ACHN (cell line): ENCODE measurements at regions not wholly inside any gene's neighbourhood (a gene's known extent, or its start where the extent isn't known, plus 50 kb on each side); places are given as distances from the start of the nearest gene placed in this dataset.
"Not testable (repeated sequence)": the region's sequence is repeated elsewhere in the genome, so short reads cannot be mapped to it uniquely, and the experiment has no call there.

Experiments used
- DNase-seq: peaks from one replicate; pipeline ENCODE4 v3.0.0-alpha.2; 2015
- in situ Hi-C: cut with HindIII; loops from 2 replicates; pipeline ENCODE4 v1.10.0; 2017; ENCODE audit warnings: low sequenced_read_pairs, low pct_ligation_motif_present, low pct_unique_long_range_greater_than_20kb

DNA sequence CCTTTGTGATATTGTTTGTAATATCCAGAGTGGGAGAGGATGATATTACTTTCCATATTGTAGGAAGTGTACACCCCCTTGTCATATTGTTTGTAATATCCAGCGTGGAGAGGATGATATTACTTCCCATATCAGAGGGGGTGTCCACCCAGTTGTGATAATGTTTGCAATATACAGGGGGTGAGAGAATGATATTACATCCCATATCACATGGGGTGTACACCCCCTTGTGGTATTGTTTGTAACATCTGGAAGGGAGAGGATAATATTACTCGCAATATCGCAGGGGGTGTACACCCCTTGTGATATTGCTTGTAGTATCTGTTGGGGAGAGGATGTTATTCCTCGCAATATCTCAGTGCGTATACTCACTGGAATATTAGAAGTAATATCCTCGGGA is 61.5 kb downstream of the PRSS23 start:
- in situ Hi-C loops = no loop called here
- DNase-seq = no peak

DNA sequence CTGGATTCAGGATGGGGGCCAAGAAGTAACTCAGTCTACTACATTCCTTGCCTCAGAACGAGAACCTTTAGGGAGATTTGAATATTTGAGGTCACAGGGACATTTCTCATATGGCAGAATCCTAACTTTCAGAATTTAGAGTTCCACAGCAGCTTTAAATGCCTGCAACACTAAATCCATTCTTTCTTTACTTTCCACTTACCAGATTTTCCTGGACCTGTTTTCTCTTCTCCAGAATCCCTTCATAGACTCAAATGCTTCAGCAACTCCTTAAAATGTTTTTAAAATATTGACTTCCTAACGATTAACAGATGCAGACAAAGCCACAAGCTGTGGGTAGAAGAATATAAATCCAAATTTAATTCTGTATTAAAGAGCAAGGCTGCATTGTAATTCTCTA is 63.1 kb downstream of the PRSS23 start:
- in situ Hi-C loops = no loop called here
- DNase-seq = no peak

DNA sequence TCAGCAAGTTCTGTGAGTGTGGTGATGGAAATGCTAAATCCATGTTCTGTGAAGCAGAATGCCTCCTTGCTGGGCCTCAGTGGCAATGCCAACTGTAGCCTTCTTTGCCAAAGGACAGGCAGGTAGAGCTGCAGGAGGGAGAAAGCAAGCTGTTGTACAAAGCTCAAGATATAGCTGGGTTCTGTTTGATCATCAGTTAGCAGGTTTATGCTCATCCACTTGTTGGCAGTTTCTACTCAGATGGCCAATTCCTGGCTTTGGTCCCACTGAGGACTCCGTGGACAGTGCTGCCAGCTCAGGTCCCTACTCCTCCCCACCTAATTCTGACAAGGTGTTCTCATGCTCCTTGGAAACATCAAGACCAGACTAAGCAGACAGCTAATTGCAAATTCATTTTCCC is 65.1 kb downstream of the PRSS23 start:
- DNase-seq = no peak
- in situ Hi-C loops = no loop called here

DNA sequence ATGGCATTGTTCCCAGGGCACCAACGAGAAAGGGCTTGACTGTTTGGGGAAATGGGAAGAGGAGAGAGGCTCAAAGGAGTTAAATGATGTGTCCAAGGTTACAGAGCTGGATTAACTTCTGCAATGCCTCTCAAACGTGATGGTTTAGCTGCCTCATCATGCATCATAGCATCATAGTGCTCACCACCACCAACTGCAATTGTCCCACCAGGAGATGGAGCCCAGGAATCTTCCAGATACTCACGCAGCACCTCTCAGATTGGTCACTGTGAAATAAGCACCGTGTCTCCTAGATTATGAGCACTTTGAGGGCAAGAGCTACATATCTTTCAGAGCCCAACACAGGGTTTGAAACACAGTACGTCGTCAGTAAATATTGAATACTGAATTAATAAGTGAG is 69.2 kb downstream of the PRSS23 start:
- in situ Hi-C loops = no loop called here
- no peak for DNase-seq

DNA sequence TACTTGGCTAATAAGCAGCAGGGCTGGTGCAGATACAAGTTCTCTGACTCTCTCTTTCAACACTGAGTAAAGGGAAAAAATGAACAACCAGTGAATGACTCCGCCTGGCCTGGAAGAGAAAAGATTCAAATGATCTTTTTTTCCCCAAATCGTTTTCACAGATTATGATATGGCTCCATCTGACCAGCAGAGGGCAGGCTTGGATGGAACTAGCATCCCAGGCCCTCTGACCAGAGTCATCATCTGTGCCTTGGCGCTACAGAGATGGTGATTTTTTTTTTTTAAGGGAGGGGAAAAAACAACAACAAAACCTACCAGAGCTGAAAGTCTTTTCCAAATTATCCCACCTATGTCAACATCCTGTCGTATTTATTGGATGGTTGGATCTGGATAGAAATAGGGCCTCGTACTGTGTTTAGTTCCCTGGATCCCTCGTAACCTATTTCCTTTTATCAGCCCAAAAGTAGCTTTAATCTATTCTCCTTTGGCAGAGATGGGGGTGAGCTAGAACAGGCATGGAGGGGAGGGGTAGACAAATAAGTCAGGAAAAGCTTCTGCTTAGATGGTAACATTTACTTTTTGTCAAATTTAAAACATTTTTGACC is 69.7 kb downstream of the PRSS23 start:
- in situ Hi-C loops = no loop called here
- peak; percentile 57 for DNase-seq

DNA sequence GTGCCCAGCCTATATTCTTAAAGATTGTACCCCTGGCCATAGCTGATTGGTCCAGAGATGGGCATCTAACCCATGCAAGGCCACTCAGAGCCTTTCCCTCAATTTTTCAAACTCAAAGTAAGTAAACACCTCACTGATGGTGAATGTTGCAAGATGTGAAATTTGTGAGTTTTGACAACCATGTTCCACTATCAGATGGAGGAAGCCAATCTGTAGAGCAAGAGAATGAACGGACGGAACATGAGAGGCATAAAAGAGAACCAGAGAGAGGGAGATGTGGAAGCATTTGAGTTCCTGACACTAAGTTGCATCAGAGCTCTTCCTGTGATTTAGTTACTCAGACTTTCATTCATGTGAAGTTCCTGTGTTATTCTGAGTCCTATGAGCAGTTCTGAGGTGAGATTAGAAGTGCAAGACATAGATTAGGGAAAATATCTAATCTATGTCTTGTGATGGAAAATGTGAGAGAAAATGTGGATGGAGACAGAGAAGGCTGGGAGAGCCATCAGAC is 73.3 kb downstream of the PRSS23 start:
- in situ Hi-C loops = no loop called here
- DNase-seq = no peak

DNA sequence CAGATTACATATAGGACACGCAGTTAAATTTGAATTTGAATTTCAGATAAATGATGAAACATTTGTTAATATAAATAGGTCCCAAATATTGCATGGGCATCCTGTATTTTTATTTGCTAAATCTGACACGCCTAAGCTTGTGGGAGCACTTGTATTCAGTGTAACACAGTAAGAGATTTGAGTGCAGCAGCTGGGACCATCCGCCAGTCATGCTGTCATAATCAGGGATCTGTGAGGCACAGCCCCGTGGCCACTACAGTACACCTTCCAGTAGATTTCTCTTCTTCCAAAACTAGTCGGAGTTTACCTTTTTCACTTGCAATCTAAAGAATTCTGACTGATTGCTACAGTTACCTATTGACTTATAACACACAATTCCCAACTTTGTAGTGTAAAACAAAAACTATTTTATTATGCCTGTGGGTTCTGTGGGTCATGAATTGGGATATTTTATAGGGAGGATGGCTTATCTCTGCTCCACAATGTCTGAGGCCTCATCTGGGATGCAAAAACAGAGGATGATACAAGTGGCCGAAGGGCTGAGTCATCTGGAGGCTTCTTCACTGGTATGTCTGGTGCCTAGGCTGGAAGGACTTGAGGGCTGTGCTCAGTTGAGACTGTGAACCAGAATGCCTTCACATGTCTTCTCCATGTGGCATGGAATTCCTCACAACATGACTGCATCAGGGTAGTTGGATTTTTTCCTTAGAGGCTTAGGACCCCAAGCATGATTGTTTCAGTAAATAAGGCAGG is 74.1 kb downstream of the PRSS23 start:
- in situ Hi-C loops = no loop called here
- DNase-seq = no peak

DNA sequence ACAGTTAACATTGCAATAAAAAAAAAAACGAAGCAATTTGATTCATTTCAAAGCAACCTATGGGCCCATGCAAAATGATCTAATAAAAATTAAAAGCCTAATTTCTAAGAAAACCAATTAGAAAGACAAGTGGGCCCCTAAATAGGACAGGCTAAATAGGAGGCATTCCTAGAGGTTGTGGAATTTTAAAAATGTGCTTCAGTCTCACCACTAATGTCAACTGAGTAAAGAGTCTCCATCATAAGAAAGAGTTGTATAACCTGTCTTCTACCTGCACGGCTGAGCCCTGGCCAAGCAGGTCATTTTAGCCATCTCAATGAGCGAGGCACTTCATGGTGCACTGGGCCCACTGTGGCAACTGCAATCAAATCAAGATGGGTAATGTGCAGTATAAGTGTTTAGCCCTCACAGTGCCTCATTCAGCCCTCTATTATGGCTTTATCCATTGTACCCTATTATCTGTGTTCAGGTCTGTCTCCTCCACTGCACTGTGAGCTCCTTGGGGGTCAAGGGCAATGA is 76.4 kb downstream of the PRSS23 start:
- in situ Hi-C loops = no loop called here

DNA sequence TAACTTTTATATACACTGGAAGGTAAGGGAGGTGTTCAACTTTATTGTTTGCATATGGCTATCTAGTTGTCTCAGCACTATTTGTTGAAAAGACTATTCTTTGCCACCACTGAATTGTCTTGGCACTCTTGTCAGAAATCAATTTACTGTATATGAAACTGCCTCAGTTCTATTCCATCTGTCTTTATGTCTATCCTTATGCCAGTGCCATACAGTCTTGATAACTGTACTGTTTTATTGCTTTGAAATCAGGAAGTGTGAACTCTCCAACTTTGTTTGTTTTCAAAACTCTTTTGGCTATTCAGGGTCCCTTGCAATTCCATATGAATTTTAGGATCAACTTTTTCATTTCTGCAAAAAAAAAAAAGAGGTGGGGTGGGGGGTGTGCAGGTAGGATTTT is 77.2 kb downstream of the PRSS23 start:
- DNase-seq = no peak
- in situ Hi-C loops = no loop called here

More for the DNA sequence above, 76.4 kb downstream of the PRSS23 start:
- no peak for DNase-seq

DNA sequence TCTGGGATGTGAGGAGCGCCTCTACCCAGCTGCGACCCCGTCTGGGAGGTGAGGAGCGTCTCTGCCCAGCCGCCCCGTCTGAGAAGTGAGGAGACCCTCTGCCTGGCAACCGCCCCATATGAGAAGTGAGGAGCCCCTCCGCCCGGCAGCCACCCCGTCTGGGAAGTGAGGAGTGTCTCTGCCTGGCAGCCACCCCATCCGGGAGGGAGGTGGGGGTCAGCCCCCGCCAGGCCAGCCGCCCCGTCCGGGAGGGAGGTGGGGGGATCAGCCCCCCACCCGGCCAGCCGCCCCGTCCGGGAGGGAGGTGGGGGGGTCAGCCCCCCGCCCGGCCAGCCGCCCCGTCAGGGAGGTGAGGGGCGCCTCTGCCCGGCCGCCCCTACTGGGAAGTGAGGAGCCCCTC is 76.0 kb downstream of the FZD4 start:
- DNase-seq, in situ Hi-C loops: not testable (repeated sequence)

DNA sequence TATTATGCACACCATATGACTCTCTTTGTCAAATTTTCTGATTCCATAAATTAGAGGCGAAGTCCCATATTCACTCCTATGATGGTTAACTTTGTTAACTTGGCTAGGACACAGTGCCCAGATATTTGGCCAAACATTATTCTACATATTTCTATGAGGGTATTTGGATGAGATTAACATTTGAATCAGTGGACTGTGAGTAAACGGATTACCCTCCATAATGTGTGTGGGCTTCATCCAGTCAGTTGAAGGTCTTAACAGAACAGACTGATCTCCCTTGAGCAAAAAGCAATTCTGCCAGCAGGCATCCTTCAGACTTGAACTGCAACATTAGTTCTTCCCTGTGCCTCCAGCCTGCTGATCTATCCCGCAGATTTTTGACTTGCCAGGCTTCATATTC is 69.9 kb downstream of the FZD4 start:
- no peak for DNase-seq
- in situ Hi-C loops = no loop called here

DNA sequence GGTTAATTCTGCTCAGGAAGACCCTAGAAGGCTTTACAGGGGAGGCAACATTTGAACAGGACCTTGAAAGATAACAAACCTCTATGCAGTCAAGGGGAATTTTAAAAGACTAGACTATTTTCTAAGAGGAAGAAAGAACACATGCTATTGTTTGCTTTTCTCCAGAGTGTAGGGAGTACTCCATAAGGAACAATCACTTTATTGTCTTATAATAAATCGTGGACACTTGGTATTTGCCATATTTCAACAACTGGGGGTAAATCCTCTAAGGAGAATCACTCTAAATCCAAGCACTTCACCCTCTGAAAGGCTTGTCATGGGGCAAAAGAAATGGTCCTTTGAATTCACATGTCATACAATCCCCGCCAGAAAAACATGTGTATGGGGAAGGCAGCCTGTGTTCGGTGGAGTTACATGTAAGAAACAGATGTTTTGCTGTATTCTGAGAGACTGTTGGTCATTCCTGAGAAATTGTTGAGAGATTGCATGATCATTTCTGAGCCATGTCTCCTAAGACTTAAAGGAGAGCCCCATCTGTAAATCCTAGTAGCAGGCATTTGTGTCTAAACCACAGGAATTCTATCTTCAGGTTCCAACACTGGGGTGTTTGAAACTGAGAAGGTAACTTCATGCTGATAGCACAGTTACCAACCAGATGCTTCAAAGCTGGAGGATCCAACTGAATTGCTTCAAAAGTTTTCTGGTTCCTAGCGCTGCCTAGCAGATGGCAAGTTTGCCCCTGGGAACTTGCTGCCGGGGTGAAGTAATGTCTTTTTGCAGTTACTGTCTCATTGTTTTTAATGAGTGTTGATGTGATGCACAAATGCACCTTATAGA is 66.8 kb downstream of the FZD4 start:
- DNase-seq = no peak
- in situ Hi-C loops = no loop called here

DNA sequence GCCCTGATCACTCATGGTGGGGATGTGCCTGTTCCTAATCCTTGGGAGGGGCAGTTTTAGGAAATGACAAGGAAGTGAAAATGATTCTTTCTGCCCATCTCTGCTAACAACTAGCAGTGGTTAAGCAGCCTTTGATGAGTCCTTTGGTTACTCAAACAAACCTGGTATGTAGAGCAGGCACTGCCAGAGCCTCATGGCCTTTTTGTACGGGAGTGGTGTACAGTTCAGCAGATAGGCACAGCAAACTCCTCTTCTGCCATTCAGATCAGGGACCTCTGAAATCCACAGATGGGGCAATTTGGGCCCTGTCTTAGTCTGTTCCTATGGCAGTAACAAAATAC is 66.2 kb downstream of the FZD4 start:
- no peak for DNase-seq
- in situ Hi-C loops = no loop called here

DNA sequence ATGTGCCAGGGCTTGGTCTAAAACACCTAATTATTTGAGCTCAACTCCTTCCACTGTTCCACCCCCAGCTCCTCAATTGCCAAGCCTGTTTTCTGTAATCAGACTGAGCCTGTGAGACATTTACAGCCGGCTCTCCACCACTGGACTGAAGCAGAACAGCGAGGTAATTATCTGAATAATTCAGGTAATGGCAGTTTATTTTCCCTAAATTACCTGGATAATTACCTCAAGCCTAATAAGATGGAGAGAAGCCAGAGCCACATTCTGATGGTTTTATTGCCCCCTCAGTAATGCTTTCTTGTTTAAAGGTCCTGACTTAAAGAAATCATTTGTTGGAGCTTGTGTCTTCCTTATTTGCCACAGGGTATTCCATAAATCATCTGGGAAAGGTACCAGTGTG is 64.2 kb downstream of the FZD4 start:
- in situ Hi-C loops = no loop called here
- no peak for DNase-seq

DNA sequence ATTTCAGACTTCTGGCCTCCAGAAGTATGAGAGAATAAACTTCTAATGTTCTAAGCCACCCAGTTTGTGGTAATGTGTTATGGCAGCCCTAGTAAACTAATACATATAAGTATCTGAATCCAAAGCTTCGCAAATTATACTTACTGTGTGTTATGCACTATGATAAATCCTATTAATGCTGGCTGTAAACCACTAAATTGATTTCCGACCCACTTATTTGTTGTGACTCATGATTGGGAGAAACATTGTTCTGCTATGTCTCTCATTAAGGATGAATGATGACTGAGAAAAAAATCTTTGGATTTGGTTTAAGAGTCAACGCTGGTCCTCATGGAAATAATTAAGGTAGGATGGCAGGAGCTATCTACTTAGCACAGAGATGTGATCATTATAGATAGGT is 62.0 kb downstream of the FZD4 start:
- no peak for DNase-seq
- in situ Hi-C loops = no loop called here
